ENCODE measurements at regions not wholly inside any gene's neighbourhood (a gene's known extent, or its start where the extent isn't known, plus 50 kb on each side); places are given as distances from the start of the nearest gene placed in this dataset.

DNA sequence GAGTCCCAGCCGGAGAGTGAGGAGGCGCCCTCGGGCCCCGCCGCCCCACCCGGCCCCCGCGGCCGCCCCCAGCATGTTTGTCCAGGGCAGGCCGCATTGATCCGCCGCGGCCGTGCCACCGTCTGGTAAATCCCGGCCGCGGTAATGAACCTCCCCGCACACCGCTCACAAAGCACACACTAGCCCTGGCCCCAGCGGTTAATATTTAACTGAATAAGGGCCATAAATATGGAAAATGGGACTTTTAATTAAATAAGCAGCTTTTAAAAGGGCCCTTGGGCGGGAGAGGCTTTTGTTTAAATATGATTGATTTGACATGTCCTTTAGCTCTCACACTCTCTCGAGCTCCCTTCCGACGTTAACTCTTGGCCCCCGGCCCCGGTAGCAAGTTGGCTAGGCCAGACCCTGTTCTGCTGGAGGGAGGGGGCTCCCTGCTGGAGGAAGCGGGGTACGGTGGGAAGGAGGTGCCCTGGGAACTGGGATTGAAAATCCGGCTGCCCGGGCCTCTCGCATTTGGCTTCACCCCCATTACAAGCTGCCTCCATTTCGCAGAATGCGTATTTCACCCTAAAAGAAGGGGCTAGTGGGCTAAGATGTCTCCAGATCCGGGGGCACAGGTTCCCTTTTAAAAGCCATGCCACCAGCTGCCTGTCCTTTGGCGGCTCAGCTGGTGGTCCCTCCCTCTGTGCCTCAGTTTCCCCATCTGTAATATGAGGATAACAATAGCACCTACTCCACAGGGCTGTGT, 199.8 kb downstream of the RBM19 start:
- H4K20me1 ChIP-seq (ENCODE audit: insufficient read depth, low read length): no peaks in the 10 kb centered on the region
- H3K9me3 ChIP-seq (ENCODE audit: low read length): no peaks in the 10 kb centered on the region
- H3K79me2 ChIP-seq (ENCODE audit: insufficient read depth, low read length): no peaks in the 10 kb centered on the region
- H3K9ac ChIP-seq (ENCODE audit: low read length): no peak overlapping the region
- no peaks in the 10 kb centered on the region for H3K9me2 ChIP-seq (ENCODE audit: low read depth, low read length)
- TF ChIP-seq EZH2 (IDR thresholded peaks at IDR 0.05; ENCODE audit: borderline replicate concordance, low read length): no peak
- TF ChIP-seq, protein P1, sequence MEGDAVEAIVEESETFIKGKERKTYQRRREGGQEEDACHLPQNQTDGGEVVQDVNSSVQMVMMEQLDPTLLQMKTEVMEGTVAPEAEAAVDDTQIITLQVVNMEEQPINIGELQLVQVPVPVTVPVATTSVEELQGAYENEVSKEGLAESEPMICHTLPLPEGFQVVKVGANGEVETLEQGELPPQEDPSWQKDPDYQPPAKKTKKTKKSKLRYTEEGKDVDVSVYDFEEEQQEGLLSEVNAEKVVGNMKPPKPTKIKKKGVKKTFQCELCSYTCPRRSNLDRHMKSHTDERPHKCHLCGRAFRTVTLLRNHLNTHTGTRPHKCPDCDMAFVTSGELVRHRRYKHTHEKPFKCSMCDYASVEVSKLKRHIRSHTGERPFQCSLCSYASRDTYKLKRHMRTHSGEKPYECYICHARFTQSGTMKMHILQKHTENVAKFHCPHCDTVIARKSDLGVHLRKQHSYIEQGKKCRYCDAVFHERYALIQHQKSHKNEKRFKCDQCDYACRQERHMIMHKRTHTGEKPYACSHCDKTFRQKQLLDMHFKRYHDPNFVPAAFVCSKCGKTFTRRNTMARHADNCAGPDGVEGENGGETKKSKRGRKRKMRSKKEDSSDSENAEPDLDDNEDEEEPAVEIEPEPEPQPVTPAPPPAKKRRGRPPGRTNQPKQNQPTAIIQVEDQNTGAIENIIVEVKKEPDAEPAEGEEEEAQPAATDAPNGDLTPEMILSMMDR (IDR thresholded peaks at IDR 0.05; ENCODE audit: low read length): no peak
- H3K4me1 ChIP-seq (ENCODE audit: insufficient read depth, low read length, severe bottlenecking): no peaks in the 10 kb centered on the region
- H3K27me3 ChIP-seq (ENCODE audit: insufficient read depth, low read length): no peaks in the 10 kb centered on the region
- H3F3A ChIP-seq (ENCODE audit: insufficient read depth, low read length): no peaks in the 10 kb centered on the region
- H3K4me2 ChIP-seq (ENCODE audit: low read length): no peak overlapping the region
- no peak overlapping the region for H3K27ac ChIP-seq (ENCODE audit: low read depth, low read length, poor library complexity, severe bottlenecking)
- H3K36me3 ChIP-seq (ENCODE audit: insufficient read depth, low read length): no peaks in the 10 kb centered on the region
- H3K4me3 ChIP-seq (ENCODE audit: low read depth, low read length, poor library complexity, severe bottlenecking): no peak overlapping the region
- no peak overlapping the region for H2AFZ ChIP-seq (ENCODE audit: low read length)

DNA sequence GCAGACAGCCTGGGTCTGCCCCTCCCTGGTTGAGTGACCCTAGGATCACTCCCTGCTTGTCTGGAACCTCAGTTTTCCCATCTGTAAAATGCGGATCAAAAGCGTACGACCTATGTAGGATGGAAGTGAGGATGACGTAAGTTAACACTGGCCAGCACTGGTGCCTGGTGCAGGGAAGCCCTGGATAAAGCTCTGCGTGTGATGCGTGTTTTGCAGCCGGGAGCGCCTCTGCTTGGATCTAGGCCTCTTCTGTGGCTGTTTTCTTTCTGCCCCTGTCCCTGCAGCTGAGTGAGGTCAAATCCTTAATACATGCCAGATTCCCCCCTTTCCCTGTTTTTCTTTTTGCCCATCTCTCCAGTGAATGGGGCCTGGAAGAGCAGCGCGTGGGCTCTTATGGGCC, 201.5 kb downstream of the RBM19 start:
- H3F3A ChIP-seq (ENCODE audit: insufficient read depth, low read length): no peaks in the 10 kb centered on the region
- H3K9me3 ChIP-seq (ENCODE audit: low read length): no peaks in the 10 kb centered on the region
- H4K20me1 ChIP-seq (ENCODE audit: insufficient read depth, low read length): no peaks in the 10 kb centered on the region
- no peak overlapping the region for H3K27ac ChIP-seq (ENCODE audit: low read depth, low read length, poor library complexity, severe bottlenecking)
- no peak overlapping the region for H2AFZ ChIP-seq (ENCODE audit: low read length)
- H3K4me1 ChIP-seq (ENCODE audit: insufficient read depth, low read length, severe bottlenecking): no peaks in the 10 kb centered on the region
- no peaks in the 10 kb centered on the region for H3K79me2 ChIP-seq (ENCODE audit: insufficient read depth, low read length)
- no peak overlapping the region for H3K4me3 ChIP-seq (ENCODE audit: low read depth, low read length, poor library complexity, severe bottlenecking)
- H3K27me3 ChIP-seq (ENCODE audit: insufficient read depth, low read length): no peaks in the 10 kb centered on the region
- TF ChIP-seq EZH2 (IDR thresholded peaks at IDR 0.05; ENCODE audit: borderline replicate concordance, low read length): no peak
- TF ChIP-seq, protein P1 (IDR thresholded peaks at IDR 0.05; ENCODE audit: low read length): no peak
- no peak overlapping the region for H3K4me2 ChIP-seq (ENCODE audit: low read length)
- H3K36me3 ChIP-seq (ENCODE audit: insufficient read depth, low read length): no peaks in the 10 kb centered on the region
- no peaks in the 10 kb centered on the region for H3K9me2 ChIP-seq (ENCODE audit: low read depth, low read length)
- H3K9ac ChIP-seq (ENCODE audit: low read length): no peak overlapping the region

DNA sequence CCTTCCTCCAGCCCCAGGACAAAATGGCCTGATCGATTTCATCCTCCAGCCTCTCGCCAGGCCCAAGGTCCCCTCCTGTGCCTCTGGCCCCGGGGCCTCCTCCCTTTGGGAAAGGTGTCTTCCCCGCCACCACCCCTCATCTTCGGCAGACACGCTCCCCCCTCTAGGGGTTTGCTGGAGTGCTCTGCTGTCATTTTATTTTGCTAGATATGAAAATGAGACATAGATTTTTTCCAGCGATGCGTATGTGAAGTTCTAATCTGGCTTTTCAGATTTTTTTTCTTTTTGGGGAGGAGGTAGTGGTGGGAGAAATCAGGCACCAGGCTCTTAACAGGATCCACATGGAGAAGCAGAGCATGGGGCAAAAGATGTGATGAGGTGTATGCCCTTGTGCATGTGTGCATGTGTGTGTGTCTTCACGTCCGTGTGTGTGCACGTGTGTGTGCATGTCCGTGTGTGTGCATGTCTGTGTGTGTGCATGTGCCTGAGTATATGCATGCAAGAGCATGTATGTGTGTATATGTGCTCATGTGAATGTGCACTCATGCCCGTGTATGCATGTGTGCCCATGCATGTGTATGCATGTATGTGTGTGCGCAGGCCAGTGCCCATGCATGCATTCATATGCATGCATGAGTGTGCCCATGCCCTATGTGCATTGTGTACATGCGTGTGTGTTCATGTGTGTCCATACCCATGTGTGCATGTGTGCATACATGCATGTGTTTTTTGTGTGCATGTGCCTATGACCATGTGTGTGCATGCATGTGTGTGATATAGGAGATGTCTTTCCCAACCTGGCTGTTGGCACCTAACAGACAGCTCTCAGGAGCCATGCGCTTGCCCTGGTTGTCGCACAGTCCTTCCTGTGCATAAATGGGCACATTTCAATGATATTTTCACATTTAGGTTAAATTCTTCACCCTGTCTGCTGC, 203.0 kb downstream of the RBM19 start:
- no peak overlapping the region for H3K9ac ChIP-seq (ENCODE audit: low read length)
- TF ChIP-seq, protein P1 (IDR thresholded peaks at IDR 0.05; ENCODE audit: low read length): no peak
- TF ChIP-seq EZH2 (IDR thresholded peaks at IDR 0.05; ENCODE audit: borderline replicate concordance, low read length): no peak
- H3K36me3 ChIP-seq (ENCODE audit: insufficient read depth, low read length): no peaks in the 10 kb centered on the region
- no peak overlapping the region for H3K27ac ChIP-seq (ENCODE audit: low read depth, low read length, poor library complexity, severe bottlenecking)
- H3K9me2 ChIP-seq (ENCODE audit: low read depth, low read length): no peaks in the 10 kb centered on the region
- no peaks in the 10 kb centered on the region for H3F3A ChIP-seq (ENCODE audit: insufficient read depth, low read length)
- H3K79me2 ChIP-seq (ENCODE audit: insufficient read depth, low read length): no peaks in the 10 kb centered on the region
- H4K20me1 ChIP-seq (ENCODE audit: insufficient read depth, low read length): no peaks in the 10 kb centered on the region
- no peaks in the 10 kb centered on the region for H3K27me3 ChIP-seq (ENCODE audit: insufficient read depth, low read length)
- H3K9me3 ChIP-seq (ENCODE audit: low read length): no peaks in the 10 kb centered on the region
- no peak overlapping the region for H3K4me3 ChIP-seq (ENCODE audit: low read depth, low read length, poor library complexity, severe bottlenecking)
- H3K4me1 ChIP-seq (ENCODE audit: insufficient read depth, low read length, severe bottlenecking): no peaks in the 10 kb centered on the region
- no peak overlapping the region for H3K4me2 ChIP-seq (ENCODE audit: low read length)
- no peak overlapping the region for H2AFZ ChIP-seq (ENCODE audit: low read length)
